Nephron progenitor cell (in vitro differentiated cells): ENCODE measurements at regions not wholly inside any gene's neighbourhood (a gene's known extent, or its start where the extent isn't known, plus 50 kb on each side); places are given as distances from the start of the nearest gene placed in this dataset.

Experiments
- DNase-seq: peaks from one replicate; pipeline ENCODE4 v3.0.0; 2021
- H3K27ac Mint-ChIP-seq: 2 replicates; pipeline ENCODE4 v1.8.0; 2021; ENCODE audit warnings: mild to moderate bottlenecking, moderate library complexity, mixed read lengths
- H3K27me3 Mint-ChIP-seq: 2 replicates; pipeline ENCODE4 v1.8.0; 2021; ENCODE audit warnings: mild to moderate bottlenecking, low read depth, mixed read lengths; ENCODE audit not compliant: poor library complexity
- H3K36me3 Mint-ChIP-seq: 2 replicates; pipeline ENCODE4 v1.8.0; 2021; ENCODE audit warnings: low read depth, mixed read lengths
- H3K4me1 Mint-ChIP-seq: 2 replicates; pipeline ENCODE4 v1.8.0; 2021; ENCODE audit warnings: mixed read lengths
- H3K4me3 Mint-ChIP-seq: 2 replicates; pipeline ENCODE4 v1.8.0; 2021; ENCODE audit warnings: mild to moderate bottlenecking, moderate library complexity, mixed read lengths
- H3K9me3 Mint-ChIP-seq: 2 replicates; pipeline ENCODE4 v1.8.0; 2021; ENCODE audit warnings: mild to moderate bottlenecking, moderate library complexity, mixed read lengths
- CTCF ChIP-seq: fragments of 200-600 bp; sonication (generic); IDR thresholded peaks from 2 replicates; pipeline ENCODE4 v1.5.0; 2021; ENCODE audit warnings: antibody characterized with exemption

GRCh38 chr2:81703831-81704230 lies 1399.3 kb upstream of the LRRTM1 start:
- TF ChIP-seq CTCF = no peak
- no peaks in the 10 kb centered on the region for H3K4me1 Mint-ChIP-seq
- no peaks in the 10 kb centered on the region for H3K36me3 Mint-ChIP-seq
- no peak for DNase-seq
- H3K9me3 Mint-ChIP-seq = no peaks in the 10 kb centered on the region
- no peak overlapping the region for H3K4me3 Mint-ChIP-seq
- H3K27me3 Mint-ChIP-seq = no peaks in the 10 kb centered on the region
- peak overlapping the region; percentile 14 for H3K27ac Mint-ChIP-seq

GRCh38 chr2:81692566-81692965 lies 1388.0 kb upstream of the LRRTM1 start:
- Mint-ChIP-seq H3K4me3 (no peak overlapping the region), H3K27ac (no peak overlapping the region), H3K4me1 (no peaks in the 10 kb centered on the region), H3K27me3 (no peaks in the 10 kb centered on the region), H3K9me3 (no peaks in the 10 kb centered on the region), H3K36me3 (no peaks in the 10 kb centered on the region)
- DNase-seq = no peak
- no peak for TF ChIP-seq CTCF

GRCh38 chr2:81675641-81676040 lies 1371.1 kb upstream of the LRRTM1 start:
- TF ChIP-seq CTCF = no peak
- Mint-ChIP-seq H3K27me3 (no peaks in the 10 kb centered on the region), H3K9me3 (no peaks in the 10 kb centered on the region), H3K27ac (no peak overlapping the region), H3K4me1 (no peaks in the 10 kb centered on the region), H3K4me3 (no peak overlapping the region), H3K36me3 (no peaks in the 10 kb centered on the region)
- no peak for DNase-seq

GRCh38 chr2:81672923-81673322 lies 1368.4 kb upstream of the LRRTM1 start:
- H3K4me3 Mint-ChIP-seq = no peak overlapping the region
- H3K27ac Mint-ChIP-seq = no peak overlapping the region
- H3K9me3 Mint-ChIP-seq = no peaks in the 10 kb centered on the region
- H3K27me3 Mint-ChIP-seq = no peaks in the 10 kb centered on the region
- no peaks in the 10 kb centered on the region for H3K36me3 Mint-ChIP-seq
- no peak for TF ChIP-seq CTCF
- no peak for DNase-seq
- H3K4me1 Mint-ChIP-seq = no peaks in the 10 kb centered on the region

GRCh38 chr2:81672516-81672915 lies 1368.0 kb upstream of the LRRTM1 start:
- Mint-ChIP-seq H3K27ac (no peak overlapping the region), H3K4me3 (no peak overlapping the region), H3K4me1 (no peaks in the 10 kb centered on the region), H3K36me3 (no peaks in the 10 kb centered on the region), H3K9me3 (no peaks in the 10 kb centered on the region), H3K27me3 (no peaks in the 10 kb centered on the region)
- no peak for TF ChIP-seq CTCF
- DNase-seq = no peak

GRCh38 chr2:81670885-81671284 lies 1366.3 kb upstream of the LRRTM1 start:
- H3K4me3 Mint-ChIP-seq = no peak overlapping the region
- no peaks in the 10 kb centered on the region for H3K27me3 Mint-ChIP-seq
- no peak overlapping the region for H3K27ac Mint-ChIP-seq
- H3K9me3 Mint-ChIP-seq = no peaks in the 10 kb centered on the region
- no peak for TF ChIP-seq CTCF
- H3K36me3 Mint-ChIP-seq = no peaks in the 10 kb centered on the region
- DNase-seq = no peak
- no peaks in the 10 kb centered on the region for H3K4me1 Mint-ChIP-seq
